ENCODE measurements at regions not wholly inside any gene's neighbourhood (a gene's known extent, or its start where the extent isn't known, plus 50 kb on each side); places are given as distances from the start of the nearest gene placed in this dataset.

DNA sequence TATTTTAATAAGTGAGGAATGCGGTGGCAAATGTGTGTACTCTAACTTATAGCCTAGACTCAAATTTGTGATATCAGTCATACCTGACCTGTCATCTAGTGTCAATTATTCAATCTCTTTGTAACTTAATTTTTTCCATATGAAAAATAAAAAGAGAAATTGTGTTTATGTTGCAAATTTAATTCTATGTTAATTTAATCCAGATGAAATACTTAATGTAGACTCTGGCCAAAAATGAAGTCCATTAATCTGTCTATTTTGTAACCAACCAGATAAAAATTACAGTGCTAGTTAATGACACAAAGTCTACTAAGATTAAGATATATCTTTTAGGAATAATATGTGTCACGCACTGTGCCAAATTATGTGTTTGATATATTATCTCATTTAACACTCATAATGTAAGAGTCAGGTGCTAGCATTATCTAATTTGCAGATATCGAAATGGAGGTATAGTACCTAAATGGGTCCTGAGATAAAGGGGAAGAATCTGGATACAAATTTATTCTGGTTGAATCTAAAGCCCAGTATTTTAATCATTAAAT is 712.1 kb downstream of the KCTD16 start:
- Histone ChIP-seq H3K4me3 (ENCODE audit: low read depth, low read length) (no peak overlapping the region), H3K36me3 (ENCODE audit: control insufficient read depth, insufficient read depth, low read length) (no peaks in the 10 kb centered on the region), H3K27me3 (ENCODE audit: control insufficient read depth, insufficient read depth, low read length) (no peaks in the 10 kb centered on the region)
- TF ChIP-seq, protein P1, sequence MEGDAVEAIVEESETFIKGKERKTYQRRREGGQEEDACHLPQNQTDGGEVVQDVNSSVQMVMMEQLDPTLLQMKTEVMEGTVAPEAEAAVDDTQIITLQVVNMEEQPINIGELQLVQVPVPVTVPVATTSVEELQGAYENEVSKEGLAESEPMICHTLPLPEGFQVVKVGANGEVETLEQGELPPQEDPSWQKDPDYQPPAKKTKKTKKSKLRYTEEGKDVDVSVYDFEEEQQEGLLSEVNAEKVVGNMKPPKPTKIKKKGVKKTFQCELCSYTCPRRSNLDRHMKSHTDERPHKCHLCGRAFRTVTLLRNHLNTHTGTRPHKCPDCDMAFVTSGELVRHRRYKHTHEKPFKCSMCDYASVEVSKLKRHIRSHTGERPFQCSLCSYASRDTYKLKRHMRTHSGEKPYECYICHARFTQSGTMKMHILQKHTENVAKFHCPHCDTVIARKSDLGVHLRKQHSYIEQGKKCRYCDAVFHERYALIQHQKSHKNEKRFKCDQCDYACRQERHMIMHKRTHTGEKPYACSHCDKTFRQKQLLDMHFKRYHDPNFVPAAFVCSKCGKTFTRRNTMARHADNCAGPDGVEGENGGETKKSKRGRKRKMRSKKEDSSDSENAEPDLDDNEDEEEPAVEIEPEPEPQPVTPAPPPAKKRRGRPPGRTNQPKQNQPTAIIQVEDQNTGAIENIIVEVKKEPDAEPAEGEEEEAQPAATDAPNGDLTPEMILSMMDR (IDR thresholded peaks at IDR 0.05; ENCODE audit: insufficient read depth, low read depth, low read length) = no peak
- ChIA-PET POLR2A (no interaction called here), CTCF (no interaction called here)
- no peak for DNase-seq (ENCODE audit: low read depth)

DNA sequence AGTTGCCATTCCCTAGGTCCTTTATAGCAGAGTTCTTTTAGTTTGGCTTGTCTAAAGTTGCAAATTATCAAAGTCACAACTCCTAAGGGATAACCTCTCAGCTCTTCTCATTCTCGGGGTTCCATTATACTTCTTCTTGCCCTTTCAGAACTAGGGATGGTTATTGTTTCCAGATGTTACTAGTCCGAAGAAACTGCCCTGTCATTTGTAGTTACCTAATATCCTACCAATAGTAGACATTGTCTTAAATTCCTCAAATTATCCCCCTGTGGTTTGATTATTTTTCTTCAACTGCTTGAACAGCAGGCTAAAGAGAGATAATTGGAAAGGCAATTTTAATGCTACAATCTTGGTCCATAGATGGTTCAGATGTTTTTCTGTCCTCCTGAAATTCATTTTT is 709.8 kb downstream of the KCTD16 start:
- Histone ChIP-seq H3K4me3 (ENCODE audit: low read depth, low read length) (no peak overlapping the region), H3K27me3 (ENCODE audit: control insufficient read depth, insufficient read depth, low read length) (no peaks in the 10 kb centered on the region), H3K36me3 (ENCODE audit: control insufficient read depth, insufficient read depth, low read length) (no peaks in the 10 kb centered on the region)
- no peak for DNase-seq (ENCODE audit: low read depth)
- CTCF ChIA-PET = no interaction called here
- TF ChIP-seq, protein P1 (IDR thresholded peaks at IDR 0.05; ENCODE audit: insufficient read depth, low read depth, low read length) = no peak
- POLR2A ChIA-PET = no interaction called here

DNA sequence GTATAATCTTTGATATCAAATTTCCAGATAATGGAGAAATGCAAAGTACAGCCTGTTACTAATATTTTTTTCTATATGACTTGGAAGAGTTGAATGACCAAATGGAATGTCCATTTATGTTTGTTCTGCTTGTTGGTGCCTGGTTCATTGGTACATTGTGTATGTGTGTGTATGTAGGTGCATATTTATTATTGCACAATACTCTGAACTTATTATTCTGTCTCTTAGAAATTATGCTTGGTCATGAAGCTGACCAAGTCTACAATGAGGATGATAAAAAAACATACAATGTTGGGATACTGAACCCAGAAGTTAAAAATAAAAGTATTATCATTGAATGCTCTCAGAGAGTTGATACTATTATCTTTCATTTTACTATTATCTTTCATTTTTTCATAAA is 706.3 kb downstream of the KCTD16 start:
- Histone ChIP-seq H3K27me3 (ENCODE audit: control insufficient read depth, insufficient read depth, low read length) (no peaks in the 10 kb centered on the region), H3K4me3 (ENCODE audit: low read depth, low read length) (no peak overlapping the region), H3K36me3 (ENCODE audit: control insufficient read depth, insufficient read depth, low read length) (no peaks in the 10 kb centered on the region)
- ChIA-PET POLR2A (no interaction called here), CTCF (no interaction called here)
- DNase-seq (ENCODE audit: low read depth) = no peak
- TF ChIP-seq, protein P1 (IDR thresholded peaks at IDR 0.05; ENCODE audit: insufficient read depth, low read depth, low read length) = no peak

DNA sequence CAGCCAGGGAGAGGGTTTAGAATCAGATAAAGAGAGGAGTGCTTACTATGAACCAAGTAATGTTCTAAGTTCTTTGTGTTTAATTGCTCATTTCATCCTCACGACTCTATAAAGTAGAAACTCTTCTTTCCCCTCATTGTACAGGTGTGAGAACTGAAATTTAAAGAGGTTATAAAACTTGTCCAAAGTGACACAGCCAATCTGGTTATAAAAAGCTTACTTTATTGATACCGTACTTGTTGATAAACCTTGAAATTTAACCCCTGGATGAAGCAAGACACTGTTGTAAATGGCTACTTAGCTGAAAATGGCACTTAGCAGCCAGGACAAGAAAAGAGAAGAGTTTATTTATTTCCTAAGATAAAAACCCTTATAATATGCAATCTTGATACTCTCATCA is 702.4 kb downstream of the KCTD16 start:
- CTCF ChIA-PET = interaction anchor here (0.6 to 0.7 kb wide), 2 partner anchors 77 to 145 kb away, joined by 3 read pairs; no protein-coding TSS in a partner anchor
- no peak for DNase-seq (ENCODE audit: low read depth)
- POLR2A ChIA-PET = no interaction called here
- Histone ChIP-seq H3K27me3 (ENCODE audit: control insufficient read depth, insufficient read depth, low read length) (no peaks in the 10 kb centered on the region), H3K4me3 (ENCODE audit: low read depth, low read length) (no peak overlapping the region), H3K36me3 (ENCODE audit: control insufficient read depth, insufficient read depth, low read length) (no peaks in the 10 kb centered on the region)
- TF ChIP-seq, protein P1 (IDR thresholded peaks at IDR 0.05; ENCODE audit: insufficient read depth, low read depth, low read length) = no peak

DNA sequence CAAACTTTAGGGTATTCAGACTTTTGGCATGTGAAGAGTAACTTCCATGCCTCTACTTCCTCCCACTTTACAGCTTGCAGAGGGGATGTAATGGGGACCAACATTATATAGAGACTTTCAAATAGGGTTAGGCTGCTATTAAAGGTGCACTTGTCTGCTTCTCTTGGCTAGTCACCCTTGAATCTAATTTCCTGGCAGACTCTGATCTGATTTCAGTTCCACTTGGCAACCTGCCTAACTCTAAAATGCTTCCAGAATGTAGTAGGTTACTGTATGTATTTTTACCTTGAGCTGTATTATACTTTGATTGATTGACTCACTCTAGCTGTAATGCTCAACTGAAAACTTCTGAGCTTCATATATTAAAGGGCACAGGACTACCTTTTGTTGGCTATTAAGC is 693.4 kb downstream of the KCTD16 start:
- Histone ChIP-seq H3K4me3 (ENCODE audit: low read depth, low read length) (no peak overlapping the region), H3K27me3 (ENCODE audit: control insufficient read depth, insufficient read depth, low read length) (no peaks in the 10 kb centered on the region), H3K36me3 (ENCODE audit: control insufficient read depth, insufficient read depth, low read length) (no peaks in the 10 kb centered on the region)
- no peak for DNase-seq (ENCODE audit: low read depth)
- CTCF ChIA-PET = no interaction called here
- POLR2A ChIA-PET = no interaction called here
- TF ChIP-seq, protein P1 (IDR thresholded peaks at IDR 0.05; ENCODE audit: insufficient read depth, low read depth, low read length) = no peak
